ENCODE measurements at regions not wholly inside any gene's neighbourhood (a gene's known extent, or its start where the extent isn't known, plus 50 kb on each side); places are given as distances from the start of the nearest gene placed in this dataset.

DNA sequence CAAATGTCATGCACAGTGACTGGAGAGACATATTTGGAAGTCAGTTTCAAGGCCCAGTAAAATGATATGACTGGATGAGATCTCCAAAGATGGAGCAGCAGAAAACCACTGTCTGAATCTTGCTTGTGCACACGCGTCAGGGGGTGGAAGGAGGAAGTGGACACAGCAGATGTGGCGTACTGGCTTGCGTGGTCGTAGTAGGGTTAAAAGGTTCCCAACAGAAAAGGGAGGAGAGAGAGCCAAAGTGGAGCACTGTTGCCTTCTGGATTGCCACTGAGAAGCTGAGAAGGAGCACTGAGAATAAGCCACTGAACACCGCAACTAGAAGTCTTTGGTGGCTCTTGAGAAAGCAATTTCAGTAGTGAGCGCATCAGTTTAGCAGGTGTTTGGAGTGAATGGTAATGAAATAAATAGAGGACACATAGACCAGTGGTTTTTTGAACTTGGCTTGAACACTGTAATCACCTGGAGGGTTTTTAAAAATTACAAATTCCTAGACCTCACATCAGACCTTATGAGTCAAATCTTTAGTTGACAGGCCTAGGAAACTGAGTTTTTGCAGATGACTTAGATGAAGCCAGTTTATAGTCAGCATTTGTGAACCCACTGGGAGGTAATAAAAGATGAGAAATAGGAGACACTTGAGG is 227.3 kb downstream of the PTEN start (continued):
- TF ChIP-seq GATAD2B (conservative IDR thresholded peaks at IDR 0.05; ENCODE audit: low read depth) (0 out of 2 replicates have a peak, but pooled peaks have one; percentile 18), NFYB (IDR thresholded peaks at IDR 0.05; ENCODE audit: insufficient read depth, low read depth, low read length) (no peak), NRF1 (conservative IDR thresholded peaks at IDR 0.05; ENCODE audit: low read depth, low read length) (no peak), NR2F1 (conservative IDR thresholded peaks at IDR 0.05) (peak; percentile 76), JUND (IDR thresholded peaks at IDR 0.05; ENCODE audit: low read depth, low read length) (no peak), ZNF24 (IDR thresholded peaks at IDR 0.05) (no peak), CHD4 (IDR thresholded peaks at IDR 0.05) (no peak), SMAD5 (IDR thresholded peaks at IDR 0.05; ENCODE audit: low read depth) (no peak), HDGF (IDR thresholded peaks at IDR 0.05) (no peak), STAT1 (conservative IDR thresholded peaks at IDR 0.05) (no peak), PML (IDR thresholded peaks at IDR 0.05; ENCODE audit: low read length) (peak; percentile 28; the same call in 1 of the 2 replicates), RBBP5 (conservative IDR thresholded peaks at IDR 0.05) (no peak), HDAC6 (IDR thresholded peaks at IDR 0.05; ENCODE audit: unreplicated experiment) (no peak), CBFB (IDR thresholded peaks at IDR 0.05; ENCODE audit: low read depth) (no peak), FOXM1 (IDR thresholded peaks at IDR 0.05; ENCODE audit: low read depth, low read length) (peak; percentile 84), ZNF207 (IDR thresholded peaks at IDR 0.05; ENCODE audit: borderline replicate concordance) (no peak), BRCA1 (IDR thresholded peaks at IDR 0.05; ENCODE audit: low read depth, low read length) (no peak), RCOR1 (conservative IDR thresholded peaks at IDR 0.05; ENCODE audit: low read depth, low read length) (no peak), CHD1 (IDR thresholded peaks at IDR 0.05; ENCODE audit: low read depth, low read length) (no peak), IRF4 (IDR thresholded peaks at IDR 0.05; ENCODE audit: low read depth, low read length) (0 out of 2 replicates have a peak, but pooled peaks have one; percentile 31), ZNF622 (IDR thresholded peaks at IDR 0.05) (no peak)
- TF ChIP-seq, protein P1, sequence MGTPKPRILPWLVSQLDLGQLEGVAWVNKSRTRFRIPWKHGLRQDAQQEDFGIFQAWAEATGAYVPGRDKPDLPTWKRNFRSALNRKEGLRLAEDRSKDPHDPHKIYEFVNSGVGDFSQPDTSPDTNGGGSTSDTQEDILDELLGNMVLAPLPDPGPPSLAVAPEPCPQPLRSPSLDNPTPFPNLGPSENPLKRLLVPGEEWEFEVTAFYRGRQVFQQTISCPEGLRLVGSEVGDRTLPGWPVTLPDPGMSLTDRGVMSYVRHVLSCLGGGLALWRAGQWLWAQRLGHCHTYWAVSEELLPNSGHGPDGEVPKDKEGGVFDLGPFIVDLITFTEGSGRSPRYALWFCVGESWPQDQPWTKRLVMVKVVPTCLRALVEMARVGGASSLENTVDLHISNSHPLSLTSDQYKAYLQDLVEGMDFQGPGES (IDR thresholded peaks at IDR 0.05): no peak
- TF ChIP-seq, protein P2, sequence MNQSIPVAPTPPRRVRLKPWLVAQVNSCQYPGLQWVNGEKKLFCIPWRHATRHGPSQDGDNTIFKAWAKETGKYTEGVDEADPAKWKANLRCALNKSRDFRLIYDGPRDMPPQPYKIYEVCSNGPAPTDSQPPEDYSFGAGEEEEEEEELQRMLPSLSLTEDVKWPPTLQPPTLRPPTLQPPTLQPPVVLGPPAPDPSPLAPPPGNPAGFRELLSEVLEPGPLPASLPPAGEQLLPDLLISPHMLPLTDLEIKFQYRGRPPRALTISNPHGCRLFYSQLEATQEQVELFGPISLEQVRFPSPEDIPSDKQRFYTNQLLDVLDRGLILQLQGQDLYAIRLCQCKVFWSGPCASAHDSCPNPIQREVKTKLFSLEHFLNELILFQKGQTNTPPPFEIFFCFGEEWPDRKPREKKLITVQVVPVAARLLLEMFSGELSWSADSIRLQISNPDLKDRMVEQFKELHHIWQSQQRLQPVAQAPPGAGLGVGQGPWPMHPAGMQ (IDR thresholded peaks at IDR 0.05; ENCODE audit: borderline replicate concordance): no peak
- TF ChIP-seq, protein P3, sequence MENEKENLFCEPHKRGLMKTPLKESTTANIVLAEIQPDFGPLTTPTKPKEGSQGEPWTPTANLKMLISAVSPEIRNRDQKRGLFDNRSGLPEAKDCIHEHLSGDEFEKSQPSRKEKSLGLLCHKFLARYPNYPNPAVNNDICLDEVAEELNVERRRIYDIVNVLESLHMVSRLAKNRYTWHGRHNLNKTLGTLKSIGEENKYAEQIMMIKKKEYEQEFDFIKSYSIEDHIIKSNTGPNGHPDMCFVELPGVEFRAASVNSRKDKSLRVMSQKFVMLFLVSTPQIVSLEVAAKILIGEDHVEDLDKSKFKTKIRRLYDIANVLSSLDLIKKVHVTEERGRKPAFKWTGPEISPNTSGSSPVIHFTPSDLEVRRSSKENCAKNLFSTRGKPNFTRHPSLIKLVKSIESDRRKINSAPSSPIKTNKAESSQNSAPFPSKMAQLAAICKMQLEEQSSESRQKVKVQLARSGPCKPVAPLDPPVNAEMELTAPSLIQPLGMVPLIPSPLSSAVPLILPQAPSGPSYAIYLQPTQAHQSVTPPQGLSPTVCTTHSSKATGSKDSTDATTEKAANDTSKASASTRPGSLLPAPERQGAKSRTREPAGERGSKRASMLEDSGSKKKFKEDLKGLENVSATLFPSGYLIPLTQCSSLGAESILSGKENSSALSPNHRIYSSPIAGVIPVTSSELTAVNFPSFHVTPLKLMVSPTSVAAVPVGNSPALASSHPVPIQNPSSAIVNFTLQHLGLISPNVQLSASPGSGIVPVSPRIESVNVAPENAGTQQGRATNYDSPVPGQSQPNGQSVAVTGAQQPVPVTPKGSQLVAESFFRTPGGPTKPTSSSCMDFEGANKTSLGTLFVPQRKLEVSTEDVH (IDR thresholded peaks at IDR 0.05; ENCODE audit: low read depth, partially characterized antibody): no peak
- TF ChIP-seq, protein P4, sequence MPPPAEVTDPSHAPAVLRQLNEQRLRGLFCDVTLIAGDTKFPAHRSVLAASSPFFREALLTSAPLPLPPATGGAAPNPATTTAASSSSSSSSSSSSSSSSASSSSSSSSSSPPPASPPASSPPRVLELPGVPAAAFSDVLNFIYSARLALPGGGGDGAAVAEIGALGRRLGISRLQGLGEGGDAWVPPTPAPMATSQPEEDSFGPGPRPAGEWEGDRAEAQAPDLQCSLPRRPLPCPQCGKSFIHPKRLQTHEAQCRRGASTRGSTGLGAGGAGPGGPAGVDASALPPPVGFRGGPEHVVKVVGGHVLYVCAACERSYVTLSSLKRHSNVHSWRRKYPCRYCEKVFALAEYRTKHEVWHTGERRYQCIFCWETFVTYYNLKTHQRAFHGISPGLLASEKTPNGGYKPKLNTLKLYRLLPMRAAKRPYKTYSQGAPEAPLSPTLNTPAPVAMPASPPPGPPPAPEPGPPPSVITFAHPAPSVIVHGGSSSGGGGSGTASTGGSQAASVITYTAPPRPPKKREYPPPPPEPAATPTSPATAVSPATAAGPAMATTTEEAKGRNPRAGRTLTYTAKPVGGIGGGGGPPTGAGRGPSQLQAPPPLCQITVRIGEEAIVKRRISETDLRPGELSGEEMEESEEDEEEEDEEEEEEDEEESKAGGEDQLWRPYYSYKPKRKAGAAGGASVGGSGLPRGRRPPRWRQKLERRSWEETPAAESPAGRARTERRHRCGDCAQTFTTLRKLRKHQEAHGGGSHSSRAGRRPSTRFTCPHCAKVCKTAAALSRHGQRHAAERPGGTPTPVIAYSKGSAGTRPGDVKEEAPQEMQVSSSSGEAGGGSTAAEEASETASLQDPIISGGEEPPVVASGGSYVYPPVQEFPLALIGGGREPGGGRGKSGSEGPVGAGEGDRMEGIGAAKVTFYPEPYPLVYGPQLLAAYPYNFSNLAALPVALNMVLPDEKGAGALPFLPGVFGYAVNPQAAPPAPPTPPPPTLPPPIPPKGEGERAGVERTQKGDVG (CRISPR knock-in tag; IDR thresholded peaks at IDR 0.05): no peak

Data from GM12878 (cell line).